Endothelial cell of umbilical vein (primary cell): ENCODE measurements at regions not wholly inside any gene's neighbourhood (a gene's known extent, or its start where the extent isn't known, plus 50 kb on each side); places are given as distances from the start of the nearest gene placed in this dataset.

ENCODE experiments used
- BruUV-seq: library from RNA; stranded (reverse); fragments of 400-500 nt; replicated peaks from 2 replicates; lab custom pipeline; 2021; lab: Mats Ljungman, UMichigan
- CTCF ChIA-PET: fragments of 300-600, 350-600 bp; sonication (Branson Sonifier 250); formaldehyde crosslinking; loops from one replicate; lab custom pipeline; 2021; ENCODE audit warnings: antibody characterized with exemption, inconsistent platforms; lab: Charles Lee
- POLR2A ChIA-PET: fragments of 300-600, 350-600 bp; sonication (Branson Sonifier 250); formaldehyde crosslinking; loops from one replicate; lab custom pipeline; 2021; ENCODE audit warnings: antibody characterized with exemption, inconsistent platforms; lab: Charles Lee
- DNase-seq: peaks from one replicate; pipeline ENCODE4 v3.0.0-alpha.2; 2011; ENCODE audit warnings: low read depth, low spot score
- FAIRE-seq: peaks from 2 replicates; lab custom pipeline; 2011; peaks lifted over from hg19 to GRCh38; lab: Jason Lieb, UNC
- H2AFZ ChIP-seq: 2 replicates; pipeline ENCODE4 v1.6.0; 2012; ENCODE audit warnings: low read depth, low read length, control low read depth, inconsistent platforms
- H3K27ac ChIP-seq: 2 replicates; pipeline ENCODE4 v1.5.1; 2011; ENCODE audit warnings: low read depth, mild to moderate bottlenecking, control low read depth, low read length, moderate library complexity; ENCODE audit not compliant: insufficient read depth
- H3K27me3 ChIP-seq, 2 experiments: 2 replicates each; pipeline versions ENCODE4 v1.6.0 to v1.6.1; 2011; ENCODE audit warnings: low read length in 2 of 2, mixed read lengths in 1 of 2; ENCODE audit not compliant: control insufficient read depth in 2 of 2, insufficient read depth in 2 of 2
- H3K36me3 ChIP-seq, 2 experiments: 2 replicates in 1 of 2; 3 replicates in 1 of 2; pipeline ENCODE4 v1.5.1; 2011; ENCODE audit warnings: low read length in 2 of 2, mild to moderate bottlenecking in 1 of 2, moderate library complexity in 1 of 2; ENCODE audit not compliant: control insufficient read depth in 2 of 2, insufficient read depth in 2 of 2; ENCODE audit errors: extremely low read depth in 1 of 2
- H3K4me1 ChIP-seq: 3 replicates; pipeline ENCODE4 v1.5.1; 2011; ENCODE audit warnings: mild to moderate bottlenecking, low read length; ENCODE audit not compliant: control insufficient read depth, insufficient read depth; ENCODE audit errors: extremely low read depth
- H3K4me2 ChIP-seq: 2 replicates; pipeline ENCODE4 v1.6.1; 2011; ENCODE audit warnings: low read length, control low read depth, mixed read lengths; ENCODE audit not compliant: insufficient read depth
- H3K4me3 ChIP-seq, 3 experiments: fragments of 200-600 bp in 1 of 3; sonication (generic), shearing (Covaris generic) in 1 of 3; replicated peaks in 1 of 3; 2 replicates each; pipeline ENCODE4 v1.5.1; 2011 to 2016; ENCODE audit warnings: control low read depth in 3 of 3, low read length in 3 of 3, mild to moderate bottlenecking in 2 of 3, inconsistent platforms in 1 of 3, low read depth in 1 of 3, moderate library complexity in 1 of 3; ENCODE audit not compliant: insufficient read depth in 1 of 3
- H3K79me2 ChIP-seq: 2 replicates; pipeline ENCODE4 v1.6.0; 2012; ENCODE audit warnings: low read length, inconsistent platforms; ENCODE audit not compliant: control insufficient read depth, insufficient read depth
- H3K9ac ChIP-seq: replicated peaks from 2 replicates; pipeline ENCODE3; 2011; ENCODE audit warnings: low read length, control low read depth; ENCODE audit not compliant: insufficient read depth; ENCODE audit errors: extremely low read depth
- H3K9me1 ChIP-seq: replicated peaks from 3 replicates; pipeline ENCODE4 v1.6.0; 2011; ENCODE audit warnings: mild to moderate bottlenecking, low read length; ENCODE audit not compliant: control insufficient read depth, insufficient read depth; ENCODE audit errors: extremely low read depth
- H3K9me3 ChIP-seq: replicated peaks from 2 replicates; pipeline ENCODE4 v1.5.1; 2012; ENCODE audit warnings: low read length, inconsistent platforms; ENCODE audit not compliant: control insufficient read depth, insufficient read depth
- H4K20me1 ChIP-seq: replicated peaks from 2 replicates; pipeline ENCODE3; 2011; ENCODE audit warnings: mild to moderate bottlenecking, low read length; ENCODE audit not compliant: control insufficient read depth, insufficient read depth; ENCODE audit errors: extremely low read depth
- CTCF ChIP-seq, 2 donors: IDR thresholded peaks; 1 replicate in 1 of 2; 2 replicates in 1 of 2; pipeline ENCODE4 v1.5.1; 2011; ENCODE audit warnings: low read length in 2 of 2, mild to moderate bottlenecking in 2 of 2, moderate library complexity in 2 of 2, control low read depth in 1 of 2, inconsistent platforms in 1 of 2, low read depth in 1 of 2; ENCODE audit not compliant: insufficient read depth in 1 of 2; ENCODE audit errors: extremely low read depth in 1 of 2
- EZH2 ChIP-seq: IDR thresholded peaks from 2 replicates; pipeline ENCODE4 v1.6.1; 2012; ENCODE audit warnings: borderline replicate concordance, low read depth, mild to moderate bottlenecking, moderate library complexity, low read length, inconsistent platforms; ENCODE audit not compliant: severe bottlenecking
- FOS ChIP-seq: IDR thresholded peaks from 2 replicates; pipeline ENCODE4 v1.6.1; 2011; ENCODE audit warnings: mild to moderate bottlenecking, low read length, moderate library complexity, borderline replicate concordance; ENCODE audit not compliant: insufficient read depth
- GATA2 ChIP-seq: IDR thresholded peaks from 2 replicates; pipeline ENCODE4 v1.7.0; 2011; ENCODE audit warnings: low read depth, mild to moderate bottlenecking, moderate library complexity, mixed read lengths, low read length; ENCODE audit not compliant: insufficient read length, insufficient read depth
- JUN ChIP-seq: IDR thresholded peaks from 2 replicates; pipeline ENCODE4 v1.6.1; 2011; ENCODE audit warnings: borderline replicate concordance, low read depth; ENCODE audit not compliant: insufficient read length, insufficient read depth
- MYC ChIP-seq: IDR thresholded peaks from one replicate; pipeline ENCODE4 v1.6.1; 2011; ENCODE audit warnings: mild to moderate bottlenecking, low read depth, low read length
- POLR2A ChIP-seq: IDR thresholded peaks from 2 replicates; pipeline ENCODE4 v1.6.1; 2012; ENCODE audit warnings: low read depth, mild to moderate bottlenecking, control low read depth, low read length
- POLR2AphosphoS5 ChIP-seq: IDR thresholded peaks from 2 replicates; pipeline ENCODE4 v1.6.1; 2012; ENCODE audit warnings: low read depth, mild to moderate bottlenecking, control low read depth, low read length, moderate library complexity; ENCODE audit not compliant: insufficient read depth
- dilution Hi-C: fragments of 300-500 bp; cut with MboI; formaldehyde crosslinking; loops from one replicate; pipeline ENCODE4 v1.15.0; 2019; ENCODE audit warnings: low sequenced_read_pairs; ENCODE audit not compliant: extremely low pct_ligation_motif_present
- intact Hi-C: fragments of 100-400 bp; cut with micrococcal nuclease; formaldehyde crosslinking; loops from one replicate; pipeline ENCODE4 v1.10.0; 2022
- TF ChIP-seq, protein P1 (sequence below): IDR thresholded peaks from 2 replicates; pipeline ENCODE4 v1.6.1; 2011; ENCODE audit not compliant: insufficient read depth, insufficient read length

DNA sequence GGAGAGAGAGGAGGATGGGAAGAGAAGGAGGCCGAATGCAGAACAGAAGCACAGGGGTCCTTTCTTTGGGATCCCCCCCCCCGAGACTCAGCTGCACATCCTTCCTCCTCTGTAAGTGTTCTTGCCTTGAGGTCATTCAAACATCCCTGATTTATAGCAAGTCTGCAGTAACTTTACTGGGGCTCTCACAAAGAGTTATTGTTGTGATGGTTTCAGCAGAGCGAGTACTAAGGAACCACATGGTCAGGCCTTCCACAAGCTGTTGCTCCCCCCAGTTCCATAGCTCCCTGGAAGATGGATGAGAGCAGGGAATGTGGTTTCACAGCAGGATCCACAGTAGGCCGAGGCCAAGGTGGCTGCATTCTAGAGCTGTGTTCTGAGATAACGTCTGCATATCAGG, 351.4 kb upstream of the CDH4 start:
- peaks cover 4% of the 10 kb centered on the region for H3K9me3 ChIP-seq
- H3K36me3 ChIP-seq, result no peaks in the 10 kb centered on the region
- no peak overlapping the region for H2AFZ ChIP-seq
- dilution Hi-C loops, result no loop called here
- no peak for TF ChIP-seq POLR2AphosphoS5
- no peak for TF ChIP-seq POLR2A
- TF ChIP-seq GATA2, result no peak
- TF ChIP-seq EZH2, result no peak
- no peak for TF ChIP-seq FOS
- TF ChIP-seq MYC, result no peak
- no peak for TF ChIP-seq CTCF (IDR thresholded peaks at IDR 0.05; ENCODE audit: extremely low read depth in 1 of 2, insufficient read depth in 1 of 2, low read depth in 1 of 2, low read length in 2 of 2)
- no peak for TF ChIP-seq JUN
- TF ChIP-seq, protein P1, sequence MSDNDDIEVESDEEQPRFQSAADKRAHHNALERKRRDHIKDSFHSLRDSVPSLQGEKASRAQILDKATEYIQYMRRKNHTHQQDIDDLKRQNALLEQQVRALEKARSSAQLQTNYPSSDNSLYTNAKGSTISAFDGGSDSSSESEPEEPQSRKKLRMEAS, result no peak
- H3K27ac ChIP-seq, result no peak overlapping the region
- ChIA-PET CTCF (no interaction called here), POLR2A (interaction anchor here (0.6 kb wide), 1 partner anchor 268 kb away, joined by 3 read pairs; no protein-coding TSS in a partner anchor)
- H3K4me2 ChIP-seq, result no peak overlapping the region
- DNase-seq (no peak), FAIRE-seq (no peak)
- H3K9ac ChIP-seq, result no peak overlapping the region
- no TSS peak for BruUV-seq
- intact Hi-C loops, result no loop called here
- H3K4me3 ChIP-seq, result no peak overlapping the region
- H3K27me3 ChIP-seq, result no peaks in the 10 kb centered on the region
- H3K4me1 ChIP-seq, result no peaks in the 10 kb centered on the region
- no peaks in the 10 kb centered on the region for H3K9me1 ChIP-seq
- no peaks in the 10 kb centered on the region for H3K79me2 ChIP-seq
- H4K20me1 ChIP-seq, result no peaks in the 10 kb centered on the region
